K562 (cell line): ENCODE measurements at regions not wholly inside any gene's neighbourhood (a gene's known extent, or its start where the extent isn't known, plus 50 kb on each side); places are given as distances from the start of the nearest gene placed in this dataset.

Experiments
- CEBPB ChIP-seq: fragments of 450-650 bp; IDR thresholded peaks from 2 replicates; pipeline ENCODE4 v1.6.1; 2016; ENCODE audit warnings: missing genetic modification characterization, missing compliant biosample characterization
- MAFK ChIP-seq: IDR thresholded peaks from 2 replicates; pipeline ENCODE4 v1.6.1; 2011; ENCODE audit warnings: low read length, improper control_type of control experiment
- MED1 ChIP-seq: sonication (generic); formaldehyde crosslinking; IDR thresholded peaks from 2 replicates; pipeline ENCODE4 v1.8.1; 2023; ENCODE audit warnings: missing genetic modification reagents, borderline replicate concordance
- MLLT1 ChIP-seq, 2 experiments: fragments of 450-650 bp; IDR thresholded peaks; 2 replicates each; pipeline ENCODE4 v1.6.1; 2016
- TAF1 ChIP-seq: IDR thresholded peaks from 2 replicates; pipeline ENCODE4 v1.6.1; 2011; ENCODE audit warnings: mild to moderate bottlenecking, low read length, moderate library complexity; ENCODE audit not compliant: insufficient read depth, control insufficient read depth, severe bottlenecking; ENCODE audit errors: extremely low read depth
- ZNF212 ChIP-seq: fragments of 450-650 bp; formaldehyde crosslinking; IDR thresholded peaks from 2 replicates; pipeline ENCODE4 v1.4.0; 2020; ENCODE audit warnings: mild to moderate bottlenecking
- TF ChIP-seq, protein P1 (sequence below), 3 experiments: IDR thresholded peaks in 2 of 3; conservative IDR thresholded peaks in 1 of 3; 2 replicates each; pipeline ENCODE4 v1.5.1; 2011 to 2012; ENCODE audit warnings: low read length in 3 of 3, mild to moderate bottlenecking in 3 of 3, control low read depth in 2 of 3, improper control_type of control experiment in 1 of 3, inconsistent platforms in 1 of 3, low read depth in 1 of 3, mixed read lengths in 1 of 3, moderate library complexity in 1 of 3; ENCODE audit not compliant: insufficient read depth in 2 of 3
- TF ChIP-seq, protein P2 (sequence below): sonication (generic); formaldehyde crosslinking; IDR thresholded peaks from 2 replicates; pipeline ENCODE4 v1.8.1; 2023; ENCODE audit warnings: mild to moderate bottlenecking, missing genetic modification reagents
- TF ChIP-seq, protein P3 (sequence below): sonication (generic); formaldehyde crosslinking; IDR thresholded peaks from 2 replicates; pipeline ENCODE4 v1.8.0; 2022; ENCODE audit warnings: missing genetic modification reagents, mild to moderate bottlenecking, moderate library complexity, borderline replicate concordance

DNA sequence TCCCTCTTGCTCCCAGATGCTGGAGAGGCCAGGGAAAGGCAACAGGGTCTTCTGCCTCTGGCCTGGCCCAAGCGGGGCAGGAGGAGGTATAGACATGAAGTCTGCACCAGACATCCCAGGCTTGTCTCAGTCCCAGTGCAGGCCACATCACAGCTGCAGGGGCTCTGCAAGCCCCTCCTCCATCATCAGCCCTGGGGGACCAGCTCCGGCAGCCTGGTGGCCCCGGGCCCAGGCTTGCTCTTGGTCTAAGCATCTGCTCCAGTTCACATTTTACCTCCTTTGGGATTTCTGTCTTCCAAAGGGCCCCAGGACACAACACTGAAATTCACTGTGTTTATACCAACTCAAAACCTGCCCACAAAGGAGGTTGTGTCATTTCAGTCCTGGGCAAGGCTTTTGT, 359.4 kb downstream of the ZNF536 start:
- TF ChIP-seq, protein P1, sequence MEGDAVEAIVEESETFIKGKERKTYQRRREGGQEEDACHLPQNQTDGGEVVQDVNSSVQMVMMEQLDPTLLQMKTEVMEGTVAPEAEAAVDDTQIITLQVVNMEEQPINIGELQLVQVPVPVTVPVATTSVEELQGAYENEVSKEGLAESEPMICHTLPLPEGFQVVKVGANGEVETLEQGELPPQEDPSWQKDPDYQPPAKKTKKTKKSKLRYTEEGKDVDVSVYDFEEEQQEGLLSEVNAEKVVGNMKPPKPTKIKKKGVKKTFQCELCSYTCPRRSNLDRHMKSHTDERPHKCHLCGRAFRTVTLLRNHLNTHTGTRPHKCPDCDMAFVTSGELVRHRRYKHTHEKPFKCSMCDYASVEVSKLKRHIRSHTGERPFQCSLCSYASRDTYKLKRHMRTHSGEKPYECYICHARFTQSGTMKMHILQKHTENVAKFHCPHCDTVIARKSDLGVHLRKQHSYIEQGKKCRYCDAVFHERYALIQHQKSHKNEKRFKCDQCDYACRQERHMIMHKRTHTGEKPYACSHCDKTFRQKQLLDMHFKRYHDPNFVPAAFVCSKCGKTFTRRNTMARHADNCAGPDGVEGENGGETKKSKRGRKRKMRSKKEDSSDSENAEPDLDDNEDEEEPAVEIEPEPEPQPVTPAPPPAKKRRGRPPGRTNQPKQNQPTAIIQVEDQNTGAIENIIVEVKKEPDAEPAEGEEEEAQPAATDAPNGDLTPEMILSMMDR (IDR thresholded peaks at IDR 0.05 in 2 of 3, conservative IDR thresholded peaks at IDR 0.05 in 1 of 3; ENCODE audit: insufficient read depth in 2 of 3, low read depth in 1 of 3, low read length in 3 of 3) = no peak
- TF ChIP-seq ZNF212 (CRISPR knock-in tag) (no peak), MLLT1 (IDR thresholded peaks at IDR 0.05) (no peak), MED1 (CRISPR knock-in tag) (no peak), MAFK (no peak), TAF1 (no peak), CEBPB (tag) (no peak)
- TF ChIP-seq, protein P2, sequence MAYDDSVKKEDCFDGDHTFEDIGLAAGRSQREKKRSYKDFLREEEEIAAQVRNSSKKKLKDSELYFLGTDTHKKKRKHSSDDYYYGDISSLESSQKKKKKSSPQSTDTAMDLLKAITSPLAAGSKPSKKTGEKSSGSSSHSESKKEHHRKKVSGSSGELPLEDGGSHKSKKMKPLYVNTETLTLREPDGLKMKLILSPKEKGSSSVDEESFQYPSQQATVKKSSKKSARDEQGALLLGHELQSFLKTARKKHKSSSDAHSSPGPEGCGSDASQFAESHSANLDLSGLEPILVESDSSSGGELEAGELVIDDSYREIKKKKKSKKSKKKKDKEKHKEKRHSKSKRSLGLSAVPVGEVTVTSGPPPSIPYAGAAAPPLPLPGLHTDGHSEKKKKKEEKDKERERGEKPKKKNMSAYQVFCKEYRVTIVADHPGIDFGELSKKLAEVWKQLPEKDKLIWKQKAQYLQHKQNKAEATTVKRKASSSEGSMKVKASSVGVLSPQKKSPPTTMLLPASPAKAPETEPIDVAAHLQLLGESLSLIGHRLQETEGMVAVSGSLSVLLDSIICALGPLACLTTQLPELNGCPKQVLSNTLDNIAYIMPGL (CRISPR knock-in tag) = no peak
- TF ChIP-seq, protein P3, sequence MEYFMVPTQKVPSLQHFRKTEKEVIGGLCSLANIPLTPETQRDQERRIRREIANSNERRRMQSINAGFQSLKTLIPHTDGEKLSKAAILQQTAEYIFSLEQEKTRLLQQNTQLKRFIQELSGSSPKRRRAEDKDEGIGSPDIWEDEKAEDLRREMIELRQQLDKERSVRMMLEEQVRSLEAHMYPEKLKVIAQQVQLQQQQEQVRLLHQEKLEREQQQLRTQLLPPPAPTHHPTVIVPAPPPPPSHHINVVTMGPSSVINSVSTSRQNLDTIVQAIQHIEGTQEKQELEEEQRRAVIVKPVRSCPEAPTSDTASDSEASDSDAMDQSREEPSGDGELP = no peak
